NCI-H510A (cell line): ENCODE measurements at regions not wholly inside any gene's neighbourhood (a gene's known extent, or its start where the extent isn't known, plus 50 kb on each side); places are given as distances from the start of the nearest gene placed in this dataset.
"Not testable (repeated sequence)": the region's sequence is repeated elsewhere in the genome, so short reads cannot be mapped to it uniquely, and the experiment has no call there.

Source experiments
- DNase-seq: peaks from one replicate; lab custom pipeline; 2025; lab: John Stamatoyannopoulos, UW

DNA sequence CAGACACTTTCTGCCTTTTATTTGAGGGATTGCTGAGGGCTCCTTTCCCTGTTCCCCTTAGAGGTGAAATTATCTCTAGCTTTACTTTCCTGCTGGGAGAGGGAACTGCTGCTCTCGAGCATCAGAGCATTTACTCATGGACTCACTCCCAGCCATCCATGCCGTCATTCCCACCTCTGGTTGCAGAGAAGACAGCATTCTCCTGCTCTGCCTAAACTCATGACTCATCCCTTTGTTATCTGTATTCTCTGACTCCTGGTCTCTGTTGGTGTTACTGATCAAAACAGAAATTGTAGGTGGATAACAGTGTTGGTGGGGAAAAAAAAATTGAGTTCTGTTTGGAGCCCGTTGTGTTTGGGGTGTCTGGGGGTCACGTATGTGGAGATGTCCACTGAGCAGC lies 159.3 kb downstream of the TTC8 start:
- no peak for DNase-seq

DNA sequence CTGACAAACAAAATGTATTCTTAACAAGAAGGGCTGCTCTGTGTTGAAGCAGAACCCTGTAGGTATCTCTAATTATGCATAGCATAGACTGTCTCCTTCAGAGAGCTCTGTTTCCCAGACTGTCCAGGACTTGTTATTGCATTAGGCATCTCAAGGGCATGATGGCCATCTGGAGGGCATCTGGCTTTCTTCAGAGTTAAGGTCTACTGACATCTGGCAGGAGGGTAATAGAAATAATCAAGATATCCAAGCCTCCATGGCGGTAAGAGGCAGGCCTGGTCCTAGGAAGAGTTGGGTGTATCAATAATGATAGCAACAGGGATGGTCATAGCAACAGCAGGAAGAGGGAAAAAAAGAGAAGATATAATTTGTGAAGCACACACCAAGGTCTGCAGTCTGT lies 161.2 kb downstream of the TTC8 start:
- DNase-seq, result no peak

DNA sequence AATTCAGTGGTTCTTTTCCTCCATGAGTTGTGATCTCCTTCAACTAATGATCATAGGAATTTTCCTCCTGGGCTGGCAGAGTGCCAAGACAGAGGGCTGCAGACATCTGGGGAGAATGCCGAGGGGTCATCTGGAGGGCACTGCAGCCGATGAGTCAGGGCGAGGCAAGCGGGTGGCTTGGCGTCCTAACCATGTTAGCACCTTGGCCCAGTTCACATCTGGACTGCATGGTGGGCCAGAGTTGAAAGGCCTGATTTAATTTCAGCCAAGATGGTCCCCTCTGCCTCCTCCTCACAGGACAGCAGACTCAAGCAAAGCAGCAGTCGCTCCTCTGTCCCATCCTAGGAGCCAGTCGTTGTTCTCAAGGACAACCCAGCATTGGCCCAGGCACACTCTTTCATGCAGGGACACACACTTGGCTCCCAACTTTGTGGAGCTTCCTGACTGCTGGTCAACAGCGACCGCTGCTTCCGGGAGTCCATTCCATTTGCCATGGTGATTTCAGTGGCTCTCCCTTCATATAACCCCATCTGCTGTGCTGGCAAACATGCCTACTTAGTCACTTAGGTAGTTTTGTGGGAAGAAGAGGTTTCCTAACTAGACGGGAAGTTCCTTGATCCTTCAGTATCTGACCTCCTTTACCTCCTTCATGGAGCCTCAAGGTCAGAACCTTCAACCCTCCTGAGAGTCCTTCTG lies 161.8 kb downstream of the TTC8 start:
- DNase-seq, result no peak

DNA sequence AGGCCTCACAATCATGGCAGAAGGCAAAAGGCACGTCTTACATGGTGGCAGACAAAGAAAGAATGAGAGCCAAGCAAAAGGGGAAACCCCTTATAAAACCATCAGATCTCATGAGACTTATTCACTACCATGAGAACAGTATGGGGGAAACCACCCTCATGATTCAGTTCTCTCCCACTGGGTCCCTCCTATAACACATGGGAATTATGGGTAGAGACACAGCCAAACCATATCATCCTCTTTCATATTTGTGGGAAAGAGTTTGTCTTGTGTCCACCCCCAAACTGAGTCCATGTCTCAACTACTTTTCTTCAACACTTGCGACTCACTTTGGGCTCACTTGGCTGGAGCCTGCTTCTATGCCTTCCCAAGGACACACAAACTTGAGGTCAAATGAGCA lies 162.5 kb downstream of the TTC8 start:
- DNase-seq, result not testable (repeated sequence)

DNA sequence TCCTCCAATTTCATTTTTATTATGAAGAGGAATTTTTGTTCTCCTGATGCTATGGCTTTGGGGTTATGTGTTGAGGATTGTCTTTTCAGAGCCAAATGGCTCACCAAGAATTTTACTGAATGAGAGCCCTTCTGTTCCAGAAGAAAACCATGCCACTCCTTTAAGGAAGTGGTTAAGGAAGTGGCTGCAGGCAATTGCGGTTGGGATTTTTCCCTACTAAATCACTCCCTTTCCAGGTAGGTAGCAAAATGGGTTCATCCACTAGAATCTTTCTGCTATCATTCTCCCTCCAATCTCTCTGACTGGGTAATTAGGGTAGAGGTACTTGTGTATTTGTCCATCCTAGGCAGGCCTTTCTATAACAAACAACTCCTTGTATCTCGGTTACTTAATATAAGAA lies 163.1 kb downstream of the TTC8 start:
- no peak for DNase-seq

DNA sequence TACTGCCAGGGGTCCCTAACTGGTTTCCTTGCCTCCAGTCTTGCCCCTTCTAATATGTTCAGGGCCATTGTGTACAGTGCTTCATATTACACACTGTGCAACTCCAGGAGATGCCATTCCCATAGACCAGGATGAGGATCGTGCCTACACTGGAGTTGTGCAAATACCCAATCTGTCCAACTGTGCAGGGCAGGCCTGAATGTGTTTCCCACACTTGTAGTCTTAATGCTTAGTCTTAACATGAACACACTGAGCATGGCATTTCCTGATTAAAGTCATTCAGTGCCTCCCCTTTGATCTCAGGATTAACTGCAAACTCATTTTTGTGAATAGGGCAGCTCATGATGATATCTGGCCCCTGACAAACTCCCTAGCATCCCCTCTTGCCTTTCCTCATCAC lies 165.5 kb downstream of the TTC8 start:
- DNase-seq, result no peak

DNA sequence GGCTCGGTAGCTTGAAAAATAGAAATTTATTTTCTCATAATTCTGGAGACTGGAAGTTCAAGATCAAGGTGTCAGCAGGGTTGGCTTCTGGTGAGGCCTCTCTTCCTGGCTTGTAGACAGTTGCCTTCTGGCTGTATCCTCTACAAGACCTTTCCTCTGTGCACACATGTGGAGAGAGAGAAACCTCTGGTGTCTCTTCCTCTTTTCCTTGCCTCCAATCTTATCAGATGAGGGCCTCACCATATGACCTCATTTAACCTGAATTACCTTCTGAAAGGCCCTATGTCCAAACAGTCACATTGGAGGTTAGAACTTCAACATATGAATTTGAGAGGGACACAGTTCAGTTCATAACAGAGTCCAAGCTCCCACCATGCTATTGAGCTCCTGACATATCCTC lies 166.4 kb downstream of the TTC8 start:
- no peak for DNase-seq

DNA sequence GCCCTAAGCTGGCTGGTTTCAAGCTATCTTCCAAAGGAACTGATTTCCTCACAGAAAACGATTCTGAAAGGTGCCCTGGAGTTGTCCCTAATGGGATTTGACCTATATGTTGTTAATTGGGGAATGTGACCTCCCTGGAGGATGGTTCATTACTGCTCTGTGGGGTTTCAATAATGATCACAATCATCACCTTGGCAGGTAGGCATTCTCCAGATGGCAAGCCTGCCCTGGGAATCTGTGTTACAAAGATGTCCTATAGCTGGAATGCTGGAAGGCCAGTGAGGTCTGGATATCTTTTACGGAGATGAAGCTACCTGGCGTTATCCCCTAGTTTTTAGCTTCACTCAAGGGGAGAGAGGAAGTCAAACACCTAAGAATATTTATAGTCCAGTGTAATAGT lies 167.6 kb downstream of the TTC8 start:
- DNase-seq, result no peak

DNA sequence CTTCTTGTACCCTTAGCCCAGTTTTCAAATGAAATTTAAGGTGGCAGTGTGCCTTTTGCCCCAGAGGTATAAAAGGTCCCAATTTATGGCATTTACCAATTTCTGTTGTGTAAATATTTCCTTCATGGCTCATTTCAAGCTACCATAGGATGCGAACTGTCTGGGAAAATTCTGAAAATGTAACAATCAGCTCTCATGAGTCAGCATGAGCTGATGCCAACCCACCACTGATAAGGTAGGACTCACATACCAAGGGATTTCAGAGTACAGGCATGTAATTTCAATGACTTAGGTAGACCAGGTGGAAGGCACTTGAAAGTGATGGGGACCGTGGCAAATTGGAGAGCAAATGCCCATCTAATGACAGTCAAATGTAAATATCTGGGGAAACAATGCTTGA lies 169.5 kb downstream of the TTC8 start:
- no peak for DNase-seq

DNA sequence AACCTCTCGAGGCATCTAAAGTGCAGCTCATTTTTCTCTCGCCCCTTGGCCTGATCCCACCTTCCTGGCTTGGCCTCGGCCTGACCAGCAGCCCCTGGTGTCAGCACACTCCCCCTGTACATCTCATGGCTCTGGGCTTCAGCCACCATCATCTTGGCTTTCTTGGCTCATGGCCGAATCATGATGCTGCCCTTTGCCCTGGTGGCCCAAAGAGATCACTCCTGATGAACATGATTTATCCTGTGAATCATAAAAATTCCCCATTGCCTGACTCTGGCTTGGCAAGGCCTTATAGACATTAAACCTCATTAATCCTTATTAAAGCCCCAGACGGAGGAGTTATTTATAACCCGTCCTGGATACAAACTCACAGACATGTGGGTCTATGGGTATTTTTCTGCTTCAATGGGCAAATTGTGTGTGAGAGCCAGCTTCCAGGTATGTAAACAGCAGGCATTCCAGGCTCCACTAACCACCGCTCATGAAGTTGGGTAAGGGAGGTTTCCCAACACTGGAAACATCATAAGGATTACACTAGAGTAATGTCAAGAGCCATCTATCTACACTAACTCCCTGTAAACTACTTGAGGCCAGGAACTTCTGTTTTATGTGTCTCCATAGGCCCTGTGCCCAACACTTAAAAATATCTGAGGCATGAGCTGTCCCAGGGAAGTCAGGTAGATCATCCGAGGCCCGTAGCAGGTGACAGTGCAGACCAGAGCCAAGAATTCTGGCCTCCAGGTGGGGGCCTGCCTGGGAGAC lies 171.2 kb downstream of the TTC8 start:
- DNase-seq, result no peak

DNA sequence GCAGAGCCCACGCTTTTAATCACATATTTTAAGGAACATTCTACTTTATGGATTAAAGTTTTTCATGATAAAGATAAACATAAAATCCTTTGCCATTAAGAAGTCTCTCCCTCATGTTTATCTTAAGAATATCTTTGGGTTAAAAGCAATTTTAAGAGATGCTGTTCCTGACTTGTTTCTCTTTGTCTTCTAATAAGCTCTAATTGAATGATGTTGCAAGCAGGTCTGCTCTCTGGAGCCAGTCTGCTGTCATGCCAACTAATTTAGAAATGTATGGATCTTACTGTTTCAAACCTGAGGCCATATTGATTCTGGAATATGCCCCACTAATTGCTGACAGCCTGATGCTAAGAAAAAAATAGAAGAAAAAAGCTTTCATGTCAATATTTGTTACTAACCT lies 173.6 kb downstream of the TTC8 start:
- DNase-seq, result no peak

DNA sequence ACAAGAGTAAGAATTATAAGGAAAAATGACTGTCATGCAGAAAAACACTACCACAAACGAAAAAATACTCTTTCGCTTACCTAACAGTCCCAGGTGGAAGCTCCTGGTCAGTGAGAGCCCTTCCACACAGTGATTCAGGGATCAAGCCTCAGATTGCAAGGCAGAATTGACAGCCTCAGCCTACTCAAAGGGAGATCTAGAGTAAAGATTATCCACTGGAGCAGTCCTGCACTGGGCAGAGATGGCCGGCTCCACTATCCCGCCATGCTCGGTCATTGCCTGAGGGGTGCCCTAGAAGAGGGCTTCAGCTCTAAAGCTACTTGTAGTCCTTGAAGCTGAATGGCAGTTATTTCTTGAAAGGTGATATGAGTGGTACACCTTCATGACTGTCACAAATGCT lies 174.7 kb downstream of the TTC8 start:
- no peak for DNase-seq

DNA sequence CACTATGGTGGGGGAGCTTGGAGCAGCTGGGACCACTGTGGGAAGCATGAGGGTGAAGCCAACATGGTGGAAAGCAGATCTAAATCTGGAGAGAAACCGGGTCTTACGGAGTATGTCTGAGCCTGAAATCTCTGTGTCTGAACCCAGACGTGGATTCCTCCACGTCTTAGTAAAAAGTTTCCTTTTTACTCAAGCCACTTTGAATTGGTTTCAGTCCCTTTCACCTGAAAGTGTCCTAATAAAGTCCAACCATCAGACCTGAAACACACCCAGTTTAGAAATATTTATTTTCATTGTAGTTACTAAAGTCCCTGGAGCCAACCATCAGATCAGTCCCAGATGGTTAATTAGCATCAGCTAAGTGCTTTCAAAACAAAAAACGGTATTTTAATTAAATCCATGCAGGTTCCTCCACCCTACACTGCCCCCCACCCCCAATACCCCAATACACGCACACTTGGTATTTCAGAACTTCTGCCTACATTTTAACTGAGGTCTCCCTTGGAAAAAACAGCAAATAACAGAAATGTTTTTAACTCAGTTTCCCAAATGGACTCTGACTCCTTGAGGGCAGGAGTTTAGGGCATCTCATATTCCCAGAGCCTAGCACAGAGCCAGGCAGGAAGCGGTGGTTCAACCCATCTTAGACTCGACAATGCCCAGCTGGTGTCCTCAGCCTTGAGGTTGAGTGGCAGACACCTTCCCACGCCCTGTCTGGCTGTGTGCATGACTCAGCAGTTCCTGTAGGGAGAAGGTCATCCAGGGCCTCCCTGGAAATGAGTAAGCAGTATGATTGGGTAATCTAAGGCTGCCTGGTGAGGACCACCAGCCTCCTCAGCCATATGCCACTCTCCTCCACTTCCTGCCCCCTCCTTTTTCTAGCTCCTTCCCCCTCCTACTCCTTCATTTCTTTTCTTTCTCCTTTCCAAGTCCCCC lies 175.8 kb downstream of the TTC8 start:
- no peak for DNase-seq

DNA sequence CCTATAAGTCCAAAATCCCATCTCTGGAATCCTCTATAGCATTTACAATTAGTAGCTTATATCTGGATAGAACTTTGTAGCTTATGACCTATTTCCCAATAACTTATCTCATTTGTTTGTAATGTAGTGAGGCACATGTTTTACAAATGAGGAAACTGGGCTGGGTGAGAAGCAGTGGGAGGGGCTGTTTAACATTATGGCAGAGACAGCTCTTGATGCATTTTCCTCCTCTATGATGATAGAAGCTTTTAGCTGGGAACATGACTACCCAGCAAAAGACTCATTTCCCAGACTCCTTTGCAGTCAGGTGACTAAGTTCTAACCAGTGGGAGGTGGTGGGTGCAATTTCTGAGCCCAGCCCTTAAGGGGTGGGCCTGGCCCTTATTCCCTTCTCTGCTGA lies 179.7 kb downstream of the TTC8 start:
- DNase-seq, result no peak

DNA sequence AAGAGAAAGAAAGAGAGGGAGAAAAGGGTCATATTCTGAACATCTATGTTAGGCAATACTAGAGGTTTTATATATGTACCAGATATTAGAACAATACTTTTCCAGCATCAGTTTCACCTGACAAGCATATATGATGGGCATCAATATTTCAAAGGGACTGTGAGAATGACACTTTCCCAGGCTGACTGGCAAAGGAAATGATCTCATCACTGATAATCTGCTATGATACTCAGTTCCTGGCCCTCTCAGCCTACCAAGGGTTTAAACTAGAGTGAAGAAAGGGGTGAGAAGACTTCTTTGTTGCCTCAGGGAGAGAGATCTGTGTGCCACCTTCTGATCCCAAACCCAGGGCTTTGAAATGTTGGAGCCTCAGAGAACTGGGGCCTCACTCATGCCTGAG lies 183.5 kb downstream of the TTC8 start:
- DNase-seq, result no peak

DNA sequence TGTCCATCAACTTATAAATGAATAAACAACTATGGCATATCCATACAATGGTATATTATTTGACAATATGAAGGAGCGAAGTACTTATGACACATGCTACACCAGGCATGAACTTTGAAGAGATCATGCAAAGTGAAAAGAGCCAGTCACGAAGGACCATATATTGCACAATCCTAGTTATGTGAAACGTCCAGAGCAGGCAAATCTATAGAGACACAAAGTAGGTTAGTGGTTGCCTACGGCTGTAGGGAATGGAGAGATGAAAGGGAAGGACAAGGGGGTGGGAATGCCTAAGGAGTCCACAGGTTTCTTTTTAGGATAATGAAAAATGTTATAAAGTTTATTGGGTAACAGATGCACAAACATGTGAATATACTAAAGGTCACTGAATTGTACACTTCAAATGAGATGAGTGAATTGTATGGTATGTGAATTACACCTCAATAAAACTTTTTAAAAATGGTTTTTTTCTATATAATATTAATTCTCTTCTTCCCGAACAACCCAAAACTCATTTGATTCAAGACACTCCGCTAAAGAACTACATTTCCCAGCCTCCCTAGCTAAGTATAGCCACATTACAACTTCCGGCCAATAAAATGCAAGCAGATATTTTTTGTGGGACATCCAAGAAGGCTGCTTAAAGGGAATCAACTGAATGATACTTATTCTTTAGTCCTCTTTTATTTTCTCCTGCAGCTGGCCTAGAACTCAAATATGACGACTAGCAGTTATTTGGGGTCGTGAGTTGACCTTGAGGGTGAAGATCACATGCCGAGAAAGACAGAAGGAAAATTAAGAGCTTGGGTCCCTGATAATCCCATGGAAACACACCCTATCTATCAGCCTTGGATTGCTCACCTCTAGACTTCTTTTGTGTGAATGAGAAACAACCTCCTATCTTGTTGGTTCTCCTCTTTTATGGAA lies 187.2 kb downstream of the TTC8 start:
- DNase-seq, result no peak

DNA sequence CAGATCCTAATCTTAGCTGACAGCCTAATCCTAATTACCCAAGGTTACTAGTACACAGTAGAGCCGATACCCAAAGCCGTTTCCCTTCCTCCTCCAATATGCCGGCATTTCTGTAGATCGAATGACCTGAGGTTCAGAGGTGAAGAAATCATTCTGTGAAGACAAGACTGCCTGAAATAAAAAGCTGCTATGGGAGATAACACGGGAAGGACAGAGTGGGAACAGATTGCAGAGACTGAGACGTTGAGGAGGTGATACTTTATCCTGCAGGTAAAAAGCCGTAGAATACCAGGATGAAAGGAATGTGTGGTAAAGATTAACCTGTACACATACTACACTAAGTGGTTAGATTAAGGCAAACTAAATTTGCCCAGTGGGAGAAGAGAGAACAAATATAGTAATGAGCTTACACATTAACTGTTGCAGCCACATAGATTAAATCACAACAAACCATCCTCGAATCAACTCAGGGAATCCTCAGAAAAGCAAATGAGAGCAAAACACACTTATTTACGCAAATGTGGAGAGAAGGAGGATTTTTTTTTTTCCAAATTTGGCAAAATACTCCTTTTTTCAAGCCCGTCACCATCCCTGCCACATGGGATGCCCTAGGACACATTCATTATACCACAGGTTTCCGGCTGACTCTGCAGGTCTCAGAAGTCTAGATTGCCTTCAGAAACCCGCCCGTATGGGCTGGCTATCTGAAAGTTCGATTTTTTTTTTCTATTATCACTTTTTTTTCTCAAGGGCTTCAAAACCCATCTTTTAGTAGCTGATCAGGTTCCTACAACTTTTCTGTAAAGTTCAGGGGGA lies 188.0 kb downstream of the TTC8 start:
- no peak for DNase-seq

DNA sequence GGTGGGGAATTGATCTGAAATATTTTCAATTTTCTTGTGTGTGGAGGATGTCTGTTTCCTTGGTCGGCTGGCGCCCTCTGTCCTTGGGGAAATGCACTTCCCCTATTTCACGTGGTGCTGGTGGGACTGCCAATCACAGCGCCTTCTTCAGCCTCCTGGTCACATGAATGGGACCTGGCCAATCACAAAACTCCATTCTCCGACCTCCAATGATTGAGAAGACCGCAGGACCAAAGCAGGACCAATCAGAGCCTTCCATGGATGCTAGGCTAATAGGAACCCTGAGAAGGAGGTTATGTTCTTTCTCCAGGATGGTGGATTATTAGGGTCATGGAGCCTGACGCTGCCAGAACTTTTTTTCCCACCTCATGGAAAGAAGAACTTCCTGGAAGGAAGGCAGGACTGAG lies 188.7 kb downstream of the TTC8 start:
- DNase-seq, result no peak

DNA sequence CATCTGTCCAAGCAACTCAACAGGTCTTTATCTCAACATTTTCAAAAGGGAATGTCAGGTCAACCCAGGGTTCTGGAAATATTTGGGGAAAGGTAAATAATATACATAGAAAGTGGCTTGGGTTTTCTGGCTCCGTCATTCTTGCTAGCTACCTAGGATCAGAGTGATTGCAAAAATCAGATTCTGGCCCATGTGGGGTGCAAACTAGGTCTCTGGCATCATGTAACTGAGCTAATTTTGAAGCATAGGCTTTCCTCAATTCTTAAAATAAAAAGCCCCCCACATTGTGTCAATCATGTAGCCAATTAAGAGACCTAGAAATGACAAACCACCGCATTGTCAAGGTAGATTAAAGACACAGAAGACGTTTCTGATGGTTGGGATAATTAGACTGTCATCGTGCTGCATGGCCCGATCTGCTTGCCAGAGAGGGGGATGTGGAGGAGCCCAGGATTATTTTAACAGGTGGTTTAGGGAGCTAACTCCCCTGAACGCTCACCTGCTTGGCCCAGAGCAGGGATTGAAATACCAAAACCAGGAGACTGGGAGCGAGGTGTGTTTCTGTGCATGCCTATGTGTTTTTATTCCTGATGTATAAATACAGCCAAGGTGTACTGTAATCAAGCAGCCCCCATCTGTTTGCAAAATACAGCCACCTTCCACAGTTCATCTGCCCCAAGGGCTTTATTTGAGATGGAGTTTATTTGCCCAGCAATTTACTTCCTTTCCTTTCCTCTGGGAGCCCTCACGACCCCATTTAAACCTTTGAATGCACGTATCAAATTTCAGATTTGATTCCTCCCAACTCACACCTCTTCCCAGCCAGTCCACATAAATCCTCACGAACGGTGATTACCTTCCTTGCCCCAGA lies 189.5 kb downstream of the TTC8 start:
- no peak for DNase-seq

DNA sequence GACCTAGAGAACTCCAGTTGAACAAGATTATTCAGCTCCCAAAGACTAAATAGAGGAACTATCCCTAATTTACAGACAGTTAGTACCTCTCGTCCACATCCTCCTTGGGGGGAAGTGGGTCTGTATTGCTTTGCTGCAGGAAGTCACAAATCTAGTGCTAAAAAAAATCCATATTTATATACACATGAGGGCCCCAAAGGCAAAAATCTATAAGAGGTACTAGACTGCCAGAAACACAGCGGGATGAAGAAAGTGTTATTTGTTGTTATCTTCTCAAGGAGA lies 190.1 kb downstream of the TTC8 start:
- DNase-seq, result no peak
